Loucy (cell line): ENCODE measurements at regions not wholly inside any gene's neighbourhood (a gene's known extent, or its start where the extent isn't known, plus 50 kb on each side); places are given as distances from the start of the nearest gene placed in this dataset.

Experiments used
- EZH2phosphoT487 ChIP-seq: fragments of 200-600 bp; IDR thresholded peaks from 2 replicates; pipeline ENCODE4 v1.6.1; 2018; ENCODE audit warnings: antibody characterized with exemption, mild to moderate bottlenecking, moderate library complexity, borderline replicate concordance
- TF ChIP-seq, protein P1 (sequence below): fragments of 200-600 bp; sonication (generic); conservative IDR thresholded peaks from 2 replicates; pipeline ENCODE4 v1.5.1; 2014; ENCODE audit warnings: mild to moderate bottlenecking, antibody characterized with exemption, low read length

DNA sequence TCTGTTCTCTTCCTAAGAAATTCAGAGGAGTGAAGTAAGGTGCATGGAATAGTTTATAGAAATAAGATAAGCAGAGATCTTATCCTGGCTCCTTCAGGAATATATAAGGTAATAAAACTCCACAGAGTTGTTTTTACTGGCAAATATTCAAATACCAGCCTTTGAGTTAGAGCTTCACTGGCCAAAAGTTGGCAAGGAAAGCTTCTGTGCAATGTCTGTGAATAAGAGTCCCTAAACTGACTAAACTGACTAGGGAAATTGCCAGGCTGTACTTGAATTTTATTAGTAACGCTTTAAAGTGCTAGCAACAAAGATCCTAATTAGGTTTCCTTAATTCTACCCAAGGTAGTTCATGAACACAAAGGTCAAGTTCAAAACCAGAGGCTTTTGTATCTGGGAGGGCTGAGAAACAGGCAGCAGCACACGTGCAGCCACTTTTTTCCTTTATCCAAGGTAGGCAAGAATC is 131.1 kb upstream of the MPDZ start:
- no peak for TF ChIP-seq EZH2phosphoT487
- TF ChIP-seq, protein P1, sequence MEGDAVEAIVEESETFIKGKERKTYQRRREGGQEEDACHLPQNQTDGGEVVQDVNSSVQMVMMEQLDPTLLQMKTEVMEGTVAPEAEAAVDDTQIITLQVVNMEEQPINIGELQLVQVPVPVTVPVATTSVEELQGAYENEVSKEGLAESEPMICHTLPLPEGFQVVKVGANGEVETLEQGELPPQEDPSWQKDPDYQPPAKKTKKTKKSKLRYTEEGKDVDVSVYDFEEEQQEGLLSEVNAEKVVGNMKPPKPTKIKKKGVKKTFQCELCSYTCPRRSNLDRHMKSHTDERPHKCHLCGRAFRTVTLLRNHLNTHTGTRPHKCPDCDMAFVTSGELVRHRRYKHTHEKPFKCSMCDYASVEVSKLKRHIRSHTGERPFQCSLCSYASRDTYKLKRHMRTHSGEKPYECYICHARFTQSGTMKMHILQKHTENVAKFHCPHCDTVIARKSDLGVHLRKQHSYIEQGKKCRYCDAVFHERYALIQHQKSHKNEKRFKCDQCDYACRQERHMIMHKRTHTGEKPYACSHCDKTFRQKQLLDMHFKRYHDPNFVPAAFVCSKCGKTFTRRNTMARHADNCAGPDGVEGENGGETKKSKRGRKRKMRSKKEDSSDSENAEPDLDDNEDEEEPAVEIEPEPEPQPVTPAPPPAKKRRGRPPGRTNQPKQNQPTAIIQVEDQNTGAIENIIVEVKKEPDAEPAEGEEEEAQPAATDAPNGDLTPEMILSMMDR = no peak
